ENCODE measurements at regions not wholly inside any gene's neighbourhood (a gene's known extent, or its start where the extent isn't known, plus 50 kb on each side); places are given as distances from the start of the nearest gene placed in this dataset.

DNA sequence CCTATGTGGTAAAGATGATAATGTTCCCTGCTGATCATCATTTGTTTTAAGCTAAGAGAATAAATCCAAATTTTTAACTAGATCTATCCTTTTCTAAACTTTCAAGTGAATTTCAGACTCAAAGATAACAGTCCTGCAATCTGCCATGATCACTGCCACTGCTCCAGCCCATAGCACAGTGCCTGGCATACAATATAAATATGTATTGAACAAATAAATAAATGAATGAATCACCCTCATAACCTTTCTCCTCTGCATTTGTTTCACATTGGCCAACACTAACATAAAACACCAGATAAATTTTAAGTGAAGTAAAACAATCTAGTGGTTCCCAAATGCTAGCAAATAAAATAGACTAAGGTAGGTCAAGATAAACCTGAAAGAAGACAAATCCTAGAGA lies 439.0 kb downstream of the GPM6A start:
- TF ChIP-seq, protein P1, sequence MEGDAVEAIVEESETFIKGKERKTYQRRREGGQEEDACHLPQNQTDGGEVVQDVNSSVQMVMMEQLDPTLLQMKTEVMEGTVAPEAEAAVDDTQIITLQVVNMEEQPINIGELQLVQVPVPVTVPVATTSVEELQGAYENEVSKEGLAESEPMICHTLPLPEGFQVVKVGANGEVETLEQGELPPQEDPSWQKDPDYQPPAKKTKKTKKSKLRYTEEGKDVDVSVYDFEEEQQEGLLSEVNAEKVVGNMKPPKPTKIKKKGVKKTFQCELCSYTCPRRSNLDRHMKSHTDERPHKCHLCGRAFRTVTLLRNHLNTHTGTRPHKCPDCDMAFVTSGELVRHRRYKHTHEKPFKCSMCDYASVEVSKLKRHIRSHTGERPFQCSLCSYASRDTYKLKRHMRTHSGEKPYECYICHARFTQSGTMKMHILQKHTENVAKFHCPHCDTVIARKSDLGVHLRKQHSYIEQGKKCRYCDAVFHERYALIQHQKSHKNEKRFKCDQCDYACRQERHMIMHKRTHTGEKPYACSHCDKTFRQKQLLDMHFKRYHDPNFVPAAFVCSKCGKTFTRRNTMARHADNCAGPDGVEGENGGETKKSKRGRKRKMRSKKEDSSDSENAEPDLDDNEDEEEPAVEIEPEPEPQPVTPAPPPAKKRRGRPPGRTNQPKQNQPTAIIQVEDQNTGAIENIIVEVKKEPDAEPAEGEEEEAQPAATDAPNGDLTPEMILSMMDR (optimal IDR thresholded peaks at IDR 0.05 in 1 of 3, IDR thresholded peaks at IDR 0.05 in 1 of 3, conservative IDR thresholded peaks at IDR 0.05 in 1 of 3; ENCODE audit: extremely low read depth in 1 of 3, insufficient read depth in 2 of 3, low read length in 3 of 3): no peak
- no peak for TF ChIP-seq EZH2 (IDR thresholded peaks at IDR 0.05; ENCODE audit: low read length)

All from keratinocyte (primary cell).